Adrenal gland (tissue), 9 donors: ENCODE measurements at regions not wholly inside any gene's neighbourhood (a gene's known extent, or its start where the extent isn't known, plus 50 kb on each side); places are given as distances from the start of the nearest gene placed in this dataset.

Source experiments
- DNase-seq, 7 donors: peaks; one replicate each; pipeline ENCODE4 v3.0.0-alpha.2; 2019 to 2020
- H3K27ac ChIP-seq, 5 donors: fragments of 200-600 bp; sonication (generic) in 4 of 5; 1 replicate in 3 of 5; 2 replicates in 2 of 5; pipeline versions ENCODE4 v1.5.1 to v1.8.0; 2016 to 2020; ENCODE audit warnings: mild to moderate bottlenecking in 1 of 5
- H3K27me3 ChIP-seq: fragments of 200-600 bp; 2 replicates; pipeline ENCODE4 v1.8.0; 2021
- H3K36me3 ChIP-seq, 2 donors: fragments of 200-600 bp; replicated peaks in 1 of 2; 1 replicate in 1 of 2; 2 replicates in 1 of 2; pipeline versions ENCODE4 v1.5.1 to v1.8.0; 2018 to 2022
- H3K4me1 ChIP-seq, 2 donors: fragments of 200-600 bp; replicated peaks in 1 of 2; 1 replicate in 1 of 2; 2 replicates in 1 of 2; pipeline versions ENCODE4 v1.5.1 to v1.8.0; 2018 to 2021
- H3K4me3 ChIP-seq, 4 donors: fragments of 200-600 bp; sonication (generic) in 3 of 4; one replicate each; pipeline ENCODE4 v1.5.1; 2016 to 2018
- H3K9me3 ChIP-seq, 3 donors: fragments of 200-600 bp; sonication (generic) in 1 of 3; replicated peaks in 1 of 3; 1 replicate in 2 of 3; 2 replicates in 1 of 3; pipeline versions ENCODE4 v1.5.1 to v1.8.0; 2016 to 2021
- POLR2A ChIP-seq, 2 donors: fragments of 450-650 bp; IDR thresholded peaks; one replicate each; pipeline ENCODE4 v1.6.1; 2017; ENCODE audit warnings: antibody characterized with exemption in 2 of 2, mild to moderate bottlenecking in 2 of 2, moderate library complexity in 1 of 2
- WGBS, 4 donors: extraction: QIAGEN DNeasy Blood & Tissue Kit in 2 of 4; methylation state at CpG; one replicate each; pipeline versions ENCODE4 v1.1.5 to v1.1.7; 2013 to 2017; 5-methylcytosine and 5-hydroxymethylcytosine counted together
- intact Hi-C, 2 donors: fragments of 100-400 bp; cut with DNase I; formaldehyde crosslinking; loops; one replicate each; pipeline versions ENCODE4 v1.14.1 to v1.15.0; 2022 to 2023
- TF ChIP-seq, protein P1 (sequence below), 6 experiments: fragments of 450-650 bp in 4 of 6; fragments of 200-600 bp in 2 of 6; sonication (generic) in 1 of 6; IDR thresholded peaks; 1 replicate in 5 of 6; 2 replicates in 1 of 6; pipeline versions ENCODE4 v1.5.1 to v1.8.0; 2016 to 2021; ENCODE audit warnings: antibody characterized with exemption in 6 of 6, mild to moderate bottlenecking in 2 of 6, moderate library complexity in 1 of 6
- donor health status: healthy with polysubstance abuse.
- donor health status: Bipolar disorder and iron deficiency.
- donor health status: DM: yes; HTN: yes; CAD: no.
- donor health status: DM: no; HTN: no; CAD: no.
- donor health status: DM: no; HTN: no; CAD: no.

- Histone ChIP-seq H3K4me3 (no peak overlapping the region), H3K36me3 (no peaks in the 10 kb centered on the region), H3K27ac (no peak overlapping the region), H3K27me3 (no peaks in the 10 kb centered on the region), H3K4me1 (no peaks in the 10 kb centered on the region), H3K9me3 (no peaks in the 10 kb centered on the region)
- WGBS, 4 donors = 94 to 97% (median 96%) methylated on average over 8 of the region's 8 CpGs
- no peak for DNase-seq
- intact Hi-C loops = no loop called here
- TF ChIP-seq POLR2A (IDR thresholded peaks at IDR 0.05) = no peak
- TF ChIP-seq, protein P1, sequence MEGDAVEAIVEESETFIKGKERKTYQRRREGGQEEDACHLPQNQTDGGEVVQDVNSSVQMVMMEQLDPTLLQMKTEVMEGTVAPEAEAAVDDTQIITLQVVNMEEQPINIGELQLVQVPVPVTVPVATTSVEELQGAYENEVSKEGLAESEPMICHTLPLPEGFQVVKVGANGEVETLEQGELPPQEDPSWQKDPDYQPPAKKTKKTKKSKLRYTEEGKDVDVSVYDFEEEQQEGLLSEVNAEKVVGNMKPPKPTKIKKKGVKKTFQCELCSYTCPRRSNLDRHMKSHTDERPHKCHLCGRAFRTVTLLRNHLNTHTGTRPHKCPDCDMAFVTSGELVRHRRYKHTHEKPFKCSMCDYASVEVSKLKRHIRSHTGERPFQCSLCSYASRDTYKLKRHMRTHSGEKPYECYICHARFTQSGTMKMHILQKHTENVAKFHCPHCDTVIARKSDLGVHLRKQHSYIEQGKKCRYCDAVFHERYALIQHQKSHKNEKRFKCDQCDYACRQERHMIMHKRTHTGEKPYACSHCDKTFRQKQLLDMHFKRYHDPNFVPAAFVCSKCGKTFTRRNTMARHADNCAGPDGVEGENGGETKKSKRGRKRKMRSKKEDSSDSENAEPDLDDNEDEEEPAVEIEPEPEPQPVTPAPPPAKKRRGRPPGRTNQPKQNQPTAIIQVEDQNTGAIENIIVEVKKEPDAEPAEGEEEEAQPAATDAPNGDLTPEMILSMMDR (IDR thresholded peaks at IDR 0.05) = no peak
Measured at GRCh38 chr16:59892376-59892775, 1158.3 kb upstream of the GOT2 start.

GRCh38 chr16:59887856-59888255, 1153.7 kb upstream of the GOT2 start:
- DNase-seq = no peak
- no peak for TF ChIP-seq POLR2A (IDR thresholded peaks at IDR 0.05)
- TF ChIP-seq, protein P1 (IDR thresholded peaks at IDR 0.05) = no peak
- peaks cover 0 to 9% of the 10 kb centered on the region in 2 donors for H3K4me1 ChIP-seq
- no peaks in the 10 kb centered on the region for H3K36me3 ChIP-seq
- 79 to 88% (median 82%) methylated on average over 2 of the region's 2 CpGs for WGBS, 4 donors
- H3K27me3 ChIP-seq = no peaks in the 10 kb centered on the region
- no peak overlapping the region for H3K27ac ChIP-seq
- intact Hi-C loops = no loop called here
- H3K4me3 ChIP-seq = no peak overlapping the region
- no peaks in the 10 kb centered on the region for H3K9me3 ChIP-seq

GRCh38 chr16:59886021-59886420, 1151.9 kb upstream of the GOT2 start:
- H3K4me3 ChIP-seq = no peak overlapping the region
- H3K36me3 ChIP-seq = no peaks in the 10 kb centered on the region
- DNase-seq = peak; percentile 20 to 60 (median 42)
- no peak overlapping the region for H3K27ac ChIP-seq
- H3K27me3 ChIP-seq = no peaks in the 10 kb centered on the region
- intact Hi-C loops = no loop called here
- H3K4me1 ChIP-seq = peaks cover 0 to 9% of the 10 kb centered on the region in 2 donors
- 27 to 40% (median 31%) methylated on average over 2 of the region's 2 CpGs for WGBS, 4 donors
- H3K9me3 ChIP-seq = no peaks in the 10 kb centered on the region
- TF ChIP-seq, protein P1 (IDR thresholded peaks at IDR 0.05) = no peak
- no peak for TF ChIP-seq POLR2A (IDR thresholded peaks at IDR 0.05)

DNA sequence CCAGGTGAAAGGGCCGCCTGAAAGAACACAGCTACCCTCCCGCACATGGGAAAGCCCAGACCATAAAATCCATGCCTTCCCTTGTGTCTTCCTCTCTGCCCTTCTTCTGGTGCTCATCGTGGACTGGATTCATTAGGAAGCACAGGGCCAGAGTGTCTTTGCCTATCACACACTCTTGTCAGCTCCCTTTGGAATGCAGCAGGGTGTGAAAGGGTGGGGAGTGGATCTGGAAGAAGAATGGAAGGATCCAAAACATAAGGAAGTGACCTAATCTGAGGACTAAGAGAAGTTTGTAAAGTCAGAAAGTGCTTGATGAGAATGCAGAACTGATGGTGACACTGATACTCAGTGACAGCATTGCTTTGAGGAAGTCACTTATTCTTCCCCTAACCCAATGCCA, 1147.3 kb upstream of the GOT2 start:
- Histone ChIP-seq H3K27ac (no peak overlapping the region), H3K4me3 (no peak overlapping the region), H3K27me3 (no peaks in the 10 kb centered on the region), H3K36me3 (no peaks in the 10 kb centered on the region), H3K9me3 (no peaks in the 10 kb centered on the region), H3K4me1 (peaks cover 0 to 7% of the 10 kb centered on the region in 2 donors)
- TF ChIP-seq, protein P1 (IDR thresholded peaks at IDR 0.05) = no peak
- TF ChIP-seq POLR2A (IDR thresholded peaks at IDR 0.05) = no peak
- DNase-seq = no peak
- 60 to 67% (median 63%) methylated on average over 3 of the region's 3 CpGs for WGBS, 4 donors
- intact Hi-C loops = no loop called here
